DND-41 (cell line): ENCODE measurements at regions not wholly inside any gene's neighbourhood (a gene's known extent, or its start where the extent isn't known, plus 50 kb on each side); places are given as distances from the start of the nearest gene placed in this dataset.

ENCODE experiments used
- ATAC-seq: fragments of 200-7000 bp; cut with Tn5 transposase; 3 replicates; pipeline ENCODE4 v1.9.1; 2021; ENCODE audit warnings: low read depth; ENCODE audit not compliant: insufficient read depth
- DNase-seq: peaks from one replicate; pipeline ENCODE4 v3.0.0-alpha.2; 2020
- H2AFZ ChIP-seq: 2 replicates; pipeline ENCODE4 v1.6.0; 2012; ENCODE audit warnings: low read depth, low read length
- H3K27ac ChIP-seq: 2 replicates; pipeline ENCODE4 v1.5.1; 2012; ENCODE audit warnings: low read length, inconsistent platforms
- H3K27me3 ChIP-seq: fragments of 200-600 bp; sonication (generic); 2 replicates; pipeline ENCODE4 v1.6.0; 2012; ENCODE audit warnings: low read length, mild to moderate bottlenecking, inconsistent platforms; ENCODE audit not compliant: insufficient read depth, poor library complexity
- H3K36me3 ChIP-seq: 2 replicates; pipeline ENCODE4 v1.5.1; 2012; ENCODE audit warnings: low read length, inconsistent platforms; ENCODE audit not compliant: insufficient read depth
- H3K4me1 ChIP-seq: 2 replicates; pipeline ENCODE4 v1.5.1; 2012; ENCODE audit warnings: mild to moderate bottlenecking, low read length; ENCODE audit not compliant: insufficient read depth
- H3K4me2 ChIP-seq: 2 replicates; pipeline ENCODE4 v1.6.0; 2012; ENCODE audit warnings: mild to moderate bottlenecking, moderate library complexity, low read length, inconsistent platforms; ENCODE audit not compliant: insufficient read depth
- H3K4me3 ChIP-seq, 2 experiments: fragments of 200-600 bp in 1 of 2; shearing (Covaris generic) in 1 of 2; 2 replicates each; pipeline ENCODE4 v1.5.1; 2012 to 2016; ENCODE audit warnings: inconsistent platforms in 2 of 2, low read length in 2 of 2, mild to moderate bottlenecking in 2 of 2, low read depth in 1 of 2, moderate library complexity in 1 of 2
- H3K79me2 ChIP-seq: 2 replicates; pipeline ENCODE4 v1.6.0; 2012; ENCODE audit warnings: low read length, inconsistent platforms; ENCODE audit not compliant: insufficient read depth
- H3K9ac ChIP-seq: 2 replicates; pipeline ENCODE4 v1.6.0; 2012; ENCODE audit warnings: low read depth, mild to moderate bottlenecking, inconsistent platforms, low read length, moderate library complexity
- H3K9me3 ChIP-seq: 2 replicates; pipeline ENCODE4 v1.5.1; 2012; ENCODE audit warnings: low read length, moderate library complexity, mild to moderate bottlenecking, inconsistent platforms; ENCODE audit not compliant: insufficient read depth, severe bottlenecking
- H4K20me1 ChIP-seq: 2 replicates; pipeline ENCODE4 v1.6.0; 2012; ENCODE audit warnings: low read length; ENCODE audit not compliant: insufficient read depth
- CTCF ChIP-seq: IDR thresholded peaks from 2 replicates; pipeline ENCODE4 v1.5.1; 2012; ENCODE audit warnings: borderline replicate concordance, low read length, moderate library complexity, mild to moderate bottlenecking; ENCODE audit not compliant: poor library complexity, severe bottlenecking; ENCODE audit errors: extremely low read depth
- EZH2 ChIP-seq: IDR thresholded peaks from 3 replicates; pipeline ENCODE4 v1.6.1; 2012; ENCODE audit warnings: borderline replicate concordance, low read depth, mild to moderate bottlenecking, moderate library complexity, low read length, inconsistent platforms; ENCODE audit not compliant: severe bottlenecking

GRCh38 chr3:161859057-161859456 lies 362.4 kb downstream of the OTOL1 start:
- no peak overlapping the region for H3K4me3 ChIP-seq
- no peak overlapping the region for H3K27ac ChIP-seq
- H2AFZ ChIP-seq = no peak overlapping the region
- H3K36me3 ChIP-seq = no peaks in the 10 kb centered on the region
- TF ChIP-seq CTCF (no peak), EZH2 (no peak)
- ATAC-seq (no peak), DNase-seq (no peak)
- no peaks in the 10 kb centered on the region for H4K20me1 ChIP-seq
- no peak overlapping the region for H3K4me2 ChIP-seq
- H3K79me2 ChIP-seq = no peaks in the 10 kb centered on the region
- no peaks in the 10 kb centered on the region for H3K4me1 ChIP-seq
- H3K27me3 ChIP-seq = no peaks in the 10 kb centered on the region
- peaks cover 2% of the 10 kb centered on the region for H3K9me3 ChIP-seq
- H3K9ac ChIP-seq = no peak overlapping the region

GRCh38 chr3:161859865-161860450 lies 363.4 kb downstream of the OTOL1 start:
- Histone ChIP-seq H3K4me2 (no peak overlapping the region), H3K4me3 (no peak overlapping the region), H3K9ac (no peak overlapping the region), H3K79me2 (no peaks in the 10 kb centered on the region), H3K4me1 (no peaks in the 10 kb centered on the region), H2AFZ (no peak overlapping the region), H3K27me3 (no peaks in the 10 kb centered on the region), H3K27ac (no peak overlapping the region), H3K9me3 (no peaks in the 10 kb centered on the region), H4K20me1 (no peaks in the 10 kb centered on the region), H3K36me3 (no peaks in the 10 kb centered on the region)
- TF ChIP-seq CTCF = no peak
- TF ChIP-seq EZH2 = no peak
- ATAC-seq = no peak
- DNase-seq = no peak

DNA sequence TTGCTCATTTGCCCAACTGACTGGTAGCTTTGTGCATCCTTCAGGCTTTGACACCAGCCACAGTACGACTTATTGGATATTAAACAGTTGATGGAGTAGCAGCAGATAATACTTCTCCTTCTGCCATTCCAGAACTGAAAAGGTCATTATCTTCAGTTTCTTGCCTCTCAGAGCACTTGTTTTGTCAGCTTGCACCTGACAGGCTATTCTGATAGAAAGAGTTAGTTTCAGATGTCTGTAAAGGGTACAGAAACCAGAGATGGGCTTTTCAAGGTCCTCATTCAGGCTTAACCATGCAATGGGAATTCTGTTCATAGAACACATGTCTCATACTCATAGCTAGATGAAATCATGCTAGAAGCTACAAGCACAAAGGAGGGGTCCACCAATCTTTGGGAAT lies 367.2 kb downstream of the OTOL1 start:
- Histone ChIP-seq H3K4me1 (no peaks in the 10 kb centered on the region), H3K36me3 (no peaks in the 10 kb centered on the region), H3K27ac (no peak overlapping the region), H2AFZ (no peak overlapping the region), H3K9me3 (no peaks in the 10 kb centered on the region), H3K79me2 (no peaks in the 10 kb centered on the region), H3K9ac (no peak overlapping the region), H3K4me3 (no peak overlapping the region), H4K20me1 (no peaks in the 10 kb centered on the region), H3K4me2 (no peak overlapping the region), H3K27me3 (no peaks in the 10 kb centered on the region)
- TF ChIP-seq CTCF = no peak
- TF ChIP-seq EZH2 = no peak
- ATAC-seq (no peak), DNase-seq (no peak)

GRCh38 chr3:161866176-161866575 lies 369.6 kb downstream of the OTOL1 start:
- no peaks in the 10 kb centered on the region for H3K36me3 ChIP-seq
- H3K4me3 ChIP-seq = no peak overlapping the region
- H3K4me1 ChIP-seq = no peaks in the 10 kb centered on the region
- TF ChIP-seq CTCF = no peak
- no peaks in the 10 kb centered on the region for H4K20me1 ChIP-seq
- H3K79me2 ChIP-seq = no peaks in the 10 kb centered on the region
- H3K4me2 ChIP-seq = no peak overlapping the region
- H2AFZ ChIP-seq = no peak overlapping the region
- no peak for DNase-seq
- H3K27ac ChIP-seq = no peak overlapping the region
- no peak for ATAC-seq
- no peak overlapping the region for H3K9ac ChIP-seq
- no peaks in the 10 kb centered on the region for H3K9me3 ChIP-seq
- H3K27me3 ChIP-seq = no peaks in the 10 kb centered on the region
